ENCODE measurements at regions not wholly inside any gene's neighbourhood (a gene's known extent, or its start where the extent isn't known, plus 50 kb on each side); places are given as distances from the start of the nearest gene placed in this dataset.

DNA sequence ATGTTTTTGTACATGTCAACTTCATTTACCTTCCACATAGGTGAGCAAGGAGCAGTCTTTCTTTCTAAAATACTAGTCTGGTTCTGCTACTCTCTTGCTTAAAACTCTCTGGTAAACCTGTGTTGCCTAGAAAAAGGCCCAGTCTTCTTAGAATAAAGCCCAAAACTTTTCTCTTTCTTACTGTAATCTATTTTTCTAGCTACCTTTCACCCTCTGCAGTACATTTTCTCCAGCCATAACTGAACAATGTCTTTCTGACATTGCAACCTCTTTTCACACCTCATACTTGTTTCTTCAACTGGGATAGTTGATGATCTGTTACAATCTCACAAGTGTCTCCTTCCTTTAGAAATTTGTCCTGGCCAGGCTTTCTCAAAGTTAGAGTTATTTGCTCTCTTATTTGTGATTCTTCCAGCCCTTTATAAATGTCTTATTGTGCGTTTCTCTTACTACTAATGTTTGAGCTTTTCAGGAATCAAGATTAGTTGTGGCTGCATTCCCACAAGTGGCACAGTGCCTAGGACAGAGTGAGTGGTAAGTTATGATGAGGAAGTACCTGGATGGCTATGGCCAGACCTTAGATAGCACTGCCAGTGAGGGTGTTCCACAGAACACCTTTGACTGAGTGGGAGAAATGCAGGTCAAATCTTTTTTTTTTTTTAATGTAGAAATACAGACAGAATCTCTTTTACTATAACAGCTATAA is 313.4 kb upstream of the SATB1 start:
- CTCF ChIA-PET = interaction anchor here (0.7 to 9.5 kb wide), 5 partner anchors 8 to 179 kb away, joined by 3 to 56 read pairs (median 6); no protein-coding TSS in a partner anchor
- DNase-seq (no peak), ATAC-seq (no peak)
- H3K36me3 Mint-ChIP-seq = peaks cover 30% of the 10 kb centered on the region
- peak overlapping the region; percentile 98 for H3K27ac Mint-ChIP-seq
- H3K27me3 Mint-ChIP-seq = no peaks in the 10 kb centered on the region
- no peaks in the 10 kb centered on the region for H3K9me3 Mint-ChIP-seq (ENCODE audit: low read depth)
- peaks cover 72% of the 10 kb centered on the region for H3K4me1 Mint-ChIP-seq
- no peak overlapping the region for H3K4me3 Mint-ChIP-seq

GRCh38 chr3:18735005-18735404 is 309.9 kb upstream of the SATB1 start:
- Mint-ChIP-seq H3K4me1 (peaks cover 61% of the 10 kb centered on the region), H3K36me3 (peaks cover 35% of the 10 kb centered on the region), H3K27me3 (no peaks in the 10 kb centered on the region), H3K4me3 (no peak overlapping the region), H3K27ac (no peak overlapping the region), H3K9me3 (ENCODE audit: low read depth) (no peaks in the 10 kb centered on the region)
- DNase-seq (no peak), ATAC-seq (no peak)
- CTCF ChIA-PET = interaction anchor here (1.2 kb wide), 1 partner anchor 10 kb away, joined by 4 read pairs; no protein-coding TSS in a partner anchor

DNA sequence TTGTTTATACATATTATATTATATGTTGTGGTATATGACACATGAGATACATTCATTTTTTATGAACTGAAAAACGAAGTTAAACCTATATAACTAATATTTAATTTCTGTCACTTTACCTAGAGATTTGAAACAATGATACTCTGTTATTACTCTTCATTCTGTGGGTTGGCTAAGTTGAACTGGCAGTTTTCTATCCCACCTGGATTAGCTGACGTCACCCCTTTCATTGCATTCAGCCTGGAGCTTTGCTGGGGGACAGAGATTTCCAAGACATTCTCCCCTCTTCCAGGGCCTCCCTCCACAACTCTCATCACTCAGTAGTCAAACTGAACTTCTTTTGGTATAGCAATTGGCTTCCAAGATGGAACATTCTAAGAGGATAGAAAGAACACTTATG is 309.2 kb upstream of the SATB1 start:
- H3K4me3 Mint-ChIP-seq = no peak overlapping the region
- CTCF ChIA-PET = no interaction called here
- DNase-seq (no peak), ATAC-seq (no peak)
- peaks cover 59% of the 10 kb centered on the region for H3K4me1 Mint-ChIP-seq
- no peak overlapping the region for H3K27ac Mint-ChIP-seq
- H3K27me3 Mint-ChIP-seq = no peaks in the 10 kb centered on the region
- H3K36me3 Mint-ChIP-seq = peaks cover 35% of the 10 kb centered on the region
- H3K9me3 Mint-ChIP-seq (ENCODE audit: low read depth) = no peaks in the 10 kb centered on the region

GRCh38 chr3:18732474-18732873 is 307.3 kb upstream of the SATB1 start:
- DNase-seq (no peak), ATAC-seq (no peak)
- no peaks in the 10 kb centered on the region for H3K9me3 Mint-ChIP-seq (ENCODE audit: low read depth)
- H3K4me1 Mint-ChIP-seq = peaks cover 49% of the 10 kb centered on the region
- CTCF ChIA-PET = interaction anchor here (1.9 kb wide), 1 partner anchor 26 kb away, joined by 4 read pairs; no protein-coding TSS in a partner anchor
- H3K4me3 Mint-ChIP-seq = no peak overlapping the region
- H3K27me3 Mint-ChIP-seq = no peaks in the 10 kb centered on the region
- H3K36me3 Mint-ChIP-seq = peaks cover 33% of the 10 kb centered on the region
- H3K27ac Mint-ChIP-seq = no peak overlapping the region

DNA sequence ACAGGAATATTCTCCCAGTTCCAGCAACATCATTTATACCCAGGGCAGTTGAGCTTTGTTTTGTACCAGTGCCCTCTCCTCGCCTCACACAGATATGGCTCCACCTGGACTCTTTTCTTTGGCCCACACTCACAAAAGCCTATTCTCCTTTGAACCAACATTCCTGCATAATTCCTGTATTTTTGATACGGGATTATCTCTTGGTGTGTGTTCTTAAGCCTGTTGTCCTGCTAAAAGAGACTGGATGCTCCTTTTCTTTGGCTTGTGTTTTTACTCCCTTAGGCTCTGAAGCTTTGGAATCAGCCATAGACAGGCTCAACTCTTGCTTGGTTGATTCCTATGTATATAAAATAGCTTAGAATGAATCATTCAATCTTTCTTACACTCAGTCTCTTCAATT is 305.4 kb upstream of the SATB1 start:
- Mint-ChIP-seq H3K4me1 (peaks cover 54% of the 10 kb centered on the region), H3K27ac (no peak overlapping the region), H3K36me3 (peaks cover 26% of the 10 kb centered on the region), H3K4me3 (no peak overlapping the region), H3K9me3 (ENCODE audit: low read depth) (no peaks in the 10 kb centered on the region), H3K27me3 (no peaks in the 10 kb centered on the region)
- DNase-seq (no peak), ATAC-seq (no peak)
- CTCF ChIA-PET = interaction anchor here (1.0 to 3.7 kb wide), 4 partner anchors 9 to 28 kb away, joined by 3 to 15 read pairs (median 8); no protein-coding TSS in a partner anchor

DNA sequence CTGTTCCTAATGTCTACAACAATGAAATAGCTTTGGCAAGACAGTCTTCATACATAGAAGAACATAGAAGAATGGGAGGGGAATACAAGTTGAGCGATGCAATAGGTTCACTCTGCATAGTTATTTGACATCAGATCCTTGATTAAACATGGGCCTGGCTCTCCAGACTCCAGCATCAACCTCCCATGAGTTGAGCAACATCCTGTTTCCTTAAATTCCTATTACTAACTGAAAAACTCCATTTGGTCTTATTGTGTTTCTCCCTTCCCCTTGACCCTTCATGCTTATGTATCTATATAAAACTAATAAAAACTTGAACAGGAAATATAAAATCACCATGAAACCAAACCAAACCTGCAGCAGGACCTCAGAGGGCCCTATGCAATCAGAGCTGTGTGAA is 304.5 kb upstream of the SATB1 start:
- Mint-ChIP-seq H3K36me3 (peaks cover 19% of the 10 kb centered on the region), H3K27me3 (no peaks in the 10 kb centered on the region), H3K27ac (no peak overlapping the region), H3K4me1 (peaks cover 59% of the 10 kb centered on the region), H3K9me3 (ENCODE audit: low read depth) (no peaks in the 10 kb centered on the region), H3K4me3 (no peak overlapping the region)
- ATAC-seq (no peak), DNase-seq (no peak)
- CTCF ChIA-PET = interaction anchor here (1.0 to 3.7 kb wide), 3 partner anchors 9 to 14 kb away, joined by 3 to 15 read pairs (median 11); no protein-coding TSS in a partner anchor

DNA sequence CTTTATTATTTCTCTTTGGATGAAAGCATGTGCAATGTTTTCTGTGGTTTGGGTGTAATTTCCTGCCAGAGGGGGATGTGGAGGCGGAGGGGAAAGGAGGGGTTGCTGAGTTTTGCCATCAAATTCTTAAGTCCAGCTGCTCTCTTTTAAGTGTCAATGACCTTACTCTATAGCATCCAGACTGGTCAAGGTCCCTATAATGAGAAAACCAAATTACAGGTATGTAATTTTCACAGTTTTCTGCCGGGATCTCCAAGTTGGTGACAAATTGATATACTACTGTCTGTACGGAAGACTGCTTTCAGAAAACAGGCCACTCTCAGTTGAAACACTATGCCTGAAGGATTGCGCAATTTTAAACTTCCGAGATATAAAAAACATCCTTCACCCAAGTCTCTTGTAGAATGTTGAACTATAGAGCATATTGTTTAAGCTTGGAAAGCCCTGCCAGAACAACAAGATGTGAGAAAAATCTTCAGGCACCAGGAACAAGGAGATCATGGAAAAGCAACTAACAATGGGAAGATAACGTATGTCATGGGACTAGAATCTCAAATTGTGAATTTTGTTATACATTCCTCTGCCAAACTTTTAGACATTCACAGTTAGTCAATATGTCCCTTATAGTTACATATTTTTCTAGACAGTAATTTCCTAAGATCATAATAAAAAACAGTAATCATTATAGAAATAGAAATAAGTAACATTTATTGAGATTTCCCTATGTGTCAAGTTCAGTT is 300.7 kb upstream of the SATB1 start:
- peak; percentile 63 for DNase-seq
- Mint-ChIP-seq H3K4me1 (peaks cover 69% of the 10 kb centered on the region), H3K9me3 (ENCODE audit: low read depth) (no peaks in the 10 kb centered on the region), H3K36me3 (peaks cover 22% of the 10 kb centered on the region), H3K27me3 (no peaks in the 10 kb centered on the region), H3K27ac (peak overlapping the region; percentile 89), H3K4me3 (peak overlapping the region; percentile 60)
- peak; percentile 68 for ATAC-seq
- CTCF ChIA-PET = interaction anchor here (0.7 to 4.5 kb wide), 7 partner anchors 9 to 51 kb away, joined by 3 to 30 read pairs (median 4); no protein-coding TSS in a partner anchor

- no peak for ATAC-seq
- Mint-ChIP-seq H3K4me3 (peak overlapping the region; percentile 8), H3K4me1 (peaks cover 67% of the 10 kb centered on the region), H3K36me3 (peaks cover 32% of the 10 kb centered on the region), H3K27ac (peak overlapping the region; percentile 89), H3K9me3 (ENCODE audit: low read depth) (peaks cover 1% of the 10 kb centered on the region), H3K27me3 (no peaks in the 10 kb centered on the region)
- no peak for DNase-seq
- CTCF ChIA-PET = interaction anchor here (0.9 to 4.5 kb wide), 8 partner anchors 8 to 46 kb away, joined by 3 to 30 read pairs (median 4); no protein-coding TSS in a partner anchor
These were observed 299.3 kb upstream of the SATB1 start for GRCh38 chr3:18724456-18724855.

DNA sequence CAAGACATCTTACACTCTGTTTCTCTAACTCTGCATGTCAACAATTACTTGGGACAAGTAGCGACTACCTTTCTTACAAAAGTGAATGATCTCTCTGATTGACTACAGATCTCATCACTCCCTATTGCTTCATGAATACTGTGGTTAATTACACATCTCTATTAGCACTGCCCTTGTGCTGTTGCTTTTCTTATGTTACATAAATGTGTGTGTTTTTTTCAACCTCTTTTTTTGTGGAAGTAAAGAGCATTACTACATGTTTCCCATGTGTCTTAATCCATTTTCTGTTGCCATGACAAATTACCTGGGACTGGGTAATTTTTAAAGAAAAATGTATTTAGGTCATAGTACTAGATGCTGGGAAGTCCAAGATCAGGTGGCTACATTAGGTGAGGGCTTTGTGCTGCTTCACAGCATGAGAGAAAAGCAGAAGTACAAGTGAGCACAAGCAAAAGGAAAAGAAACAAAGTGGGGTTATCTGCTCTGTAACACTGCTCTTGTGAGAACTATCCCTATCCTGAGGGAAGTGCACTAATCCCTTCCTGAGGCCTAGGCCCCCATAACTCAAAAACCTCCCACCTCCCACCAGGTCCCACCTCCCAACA is 298.2 kb upstream of the SATB1 start:
- Mint-ChIP-seq H3K9me3 (ENCODE audit: low read depth) (peaks cover 4% of the 10 kb centered on the region), H3K4me1 (peaks cover 74% of the 10 kb centered on the region), H3K4me3 (no peak overlapping the region), H3K36me3 (peaks cover 40% of the 10 kb centered on the region), H3K27ac (peak overlapping the region; percentile 89), H3K27me3 (no peaks in the 10 kb centered on the region)
- DNase-seq = no peak
- ATAC-seq = no peak
- CTCF ChIA-PET = interaction anchor here (1.3 to 4.5 kb wide), 3 partner anchors 7 to 24 kb away, joined by 3 to 30 read pairs (median 9); no protein-coding TSS in a partner anchor

DNA sequence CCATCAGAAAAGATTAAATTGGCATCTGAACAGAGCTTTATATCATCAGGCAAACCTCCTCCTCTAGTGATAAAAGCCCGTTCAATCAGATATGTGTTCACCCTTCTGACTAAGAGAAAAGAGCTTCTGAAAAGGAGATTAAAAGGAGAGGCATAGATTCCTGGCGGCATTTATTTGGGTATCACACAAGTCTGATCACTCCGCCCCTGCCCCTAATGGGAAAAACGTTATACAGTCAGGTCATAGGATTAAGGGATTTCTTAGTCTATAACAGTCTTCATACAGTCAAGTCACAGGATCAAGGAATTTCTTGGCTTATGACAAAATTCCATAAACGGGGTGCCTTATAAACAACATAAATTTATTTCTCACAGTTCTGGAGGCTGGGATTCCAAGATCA is 295.4 kb upstream of the SATB1 start:
- Mint-ChIP-seq H3K9me3 (ENCODE audit: low read depth) (peaks cover 4% of the 10 kb centered on the region), H3K27me3 (no peaks in the 10 kb centered on the region), H3K27ac (peak overlapping the region; percentile 26), H3K36me3 (peaks cover 35% of the 10 kb centered on the region), H3K4me3 (no peak overlapping the region), H3K4me1 (peaks cover 75% of the 10 kb centered on the region)
- CTCF ChIA-PET = interaction anchor here (1.0 to 3.1 kb wide), 3 partner anchors 10 to 275 kb away, joined by 3 to 11 read pairs (median 4); no protein-coding TSS in a partner anchor
- DNase-seq = no peak
- ATAC-seq = no peak

DNA sequence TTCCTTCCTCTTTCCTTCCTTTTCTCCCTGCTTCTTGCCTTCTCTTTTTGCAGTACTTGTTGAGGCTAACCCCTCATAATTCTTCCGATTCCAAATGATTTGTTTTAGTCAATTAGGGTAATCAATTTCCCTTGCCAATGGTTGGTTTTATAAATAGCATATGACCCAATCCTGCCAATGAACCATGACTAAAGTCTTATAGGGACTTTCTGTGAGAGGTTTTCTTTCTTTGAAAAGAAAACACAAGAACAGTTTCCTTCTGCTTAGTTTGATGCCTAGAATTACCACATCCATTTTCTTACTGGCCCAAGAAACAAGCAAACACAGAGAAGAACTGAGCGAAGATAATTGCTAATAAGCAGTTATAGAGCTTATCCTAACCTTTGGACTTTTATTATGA is 292.5 kb upstream of the SATB1 start:
- H3K27ac Mint-ChIP-seq = peak overlapping the region; percentile 97
- peaks cover 4% of the 10 kb centered on the region for H3K9me3 Mint-ChIP-seq (ENCODE audit: low read depth)
- CTCF ChIA-PET = interaction anchor here (1.0 to 4.3 kb wide), 8 partner anchors 8 to 273 kb away, joined by 3 to 56 read pairs (median 4); no protein-coding TSS in a partner anchor
- DNase-seq (no peak), ATAC-seq (peak; percentile 31)
- no peaks in the 10 kb centered on the region for H3K27me3 Mint-ChIP-seq
- peaks cover 47% of the 10 kb centered on the region for H3K36me3 Mint-ChIP-seq
- peaks cover 74% of the 10 kb centered on the region for H3K4me1 Mint-ChIP-seq
- peak overlapping the region; percentile 24 for H3K4me3 Mint-ChIP-seq

DNA sequence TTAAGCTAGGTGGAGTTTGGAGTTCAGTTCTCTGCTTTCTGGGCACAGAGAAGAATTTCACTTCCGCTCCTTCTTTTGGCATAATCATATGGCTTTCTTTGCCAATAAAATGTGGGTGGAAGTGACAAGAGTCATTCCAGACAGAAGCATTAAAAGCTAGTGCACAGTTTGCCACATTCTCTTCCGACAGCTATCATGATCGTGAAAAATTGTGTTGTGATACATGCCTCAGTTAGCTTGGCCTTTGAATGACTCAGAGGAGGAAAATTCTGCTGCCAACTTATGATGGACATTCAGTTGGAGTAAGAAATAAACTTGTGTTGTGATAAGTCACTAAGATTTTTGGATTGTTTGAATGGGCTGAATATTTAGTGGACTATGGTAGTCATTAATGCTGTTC is 291.7 kb upstream of the SATB1 start:
- H3K36me3 Mint-ChIP-seq = peaks cover 46% of the 10 kb centered on the region
- H3K4me3 Mint-ChIP-seq = no peak overlapping the region
- peak overlapping the region; percentile 97 for H3K27ac Mint-ChIP-seq

DNA sequence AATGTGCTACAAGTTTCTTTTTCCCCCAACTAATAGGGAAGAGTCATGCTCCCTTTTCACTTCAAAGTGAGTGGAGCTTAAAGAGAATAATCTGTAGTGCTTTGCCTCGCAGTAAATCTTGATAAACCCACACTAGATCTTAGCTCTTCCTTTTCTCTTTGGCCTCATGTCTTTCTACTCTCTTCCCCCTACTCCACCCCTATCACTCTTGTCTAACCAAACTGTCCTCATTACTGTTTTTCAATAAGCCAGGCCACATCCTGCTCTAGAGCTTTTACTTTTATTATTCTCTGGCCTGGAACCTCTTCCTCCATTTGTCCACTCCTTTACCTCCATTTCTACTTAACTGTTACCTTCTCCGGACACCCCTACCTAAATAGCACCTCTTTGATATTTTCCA is 291.0 kb upstream of the SATB1 start:
- H3K4me3 Mint-ChIP-seq = peak overlapping the region; percentile 43
- ATAC-seq (peak; percentile 34), DNase-seq (no peak)
- H3K27ac Mint-ChIP-seq = peak overlapping the region; percentile 97
- H3K36me3 Mint-ChIP-seq = peaks cover 47% of the 10 kb centered on the region
- H3K27me3 Mint-ChIP-seq = no peaks in the 10 kb centered on the region
- H3K4me1 Mint-ChIP-seq = peaks cover 82% of the 10 kb centered on the region
- H3K9me3 Mint-ChIP-seq (ENCODE audit: low read depth) = peaks cover 4% of the 10 kb centered on the region
- CTCF ChIA-PET = interaction anchor here (0.9 to 4.3 kb wide), 11 partner anchors 10 to 293 kb away, joined by 3 to 56 read pairs (median 5); no protein-coding TSS in a partner anchor

More for the DNA sequence above, 291.7 kb upstream of the SATB1 start:
- ATAC-seq = no peak
- CTCF ChIA-PET = interaction anchor here (0.9 to 4.3 kb wide), 12 partner anchors 9 to 294 kb away, joined by 3 to 56 read pairs (median 4); no protein-coding TSS in a partner anchor
- no peak for DNase-seq
- H3K4me1 Mint-ChIP-seq = peaks cover 77% of the 10 kb centered on the region
- H3K27me3 Mint-ChIP-seq = no peaks in the 10 kb centered on the region
- peaks cover 4% of the 10 kb centered on the region for H3K9me3 Mint-ChIP-seq (ENCODE audit: low read depth)
